ENCODE measurements at regions not wholly inside any gene's neighbourhood (a gene's known extent, or its start where the extent isn't known, plus 50 kb on each side); places are given as distances from the start of the nearest gene placed in this dataset.

GRCh38 chr6:6479785-6480184 is 108.7 kb upstream of the LY86 start:
- TF ChIP-seq POLR2AphosphoS5 (IDR thresholded peaks at IDR 0.05; ENCODE audit: low read depth, low read length) (no peak), POLR2A (IDR thresholded peaks at IDR 0.05; ENCODE audit: low read depth, low read length) (no peak), TAF1 (IDR thresholded peaks at IDR 0.05; ENCODE audit: borderline replicate concordance, low read depth, low read length) (no peak)
